ENCODE measurements at regions not wholly inside any gene's neighbourhood (a gene's known extent, or its start where the extent isn't known, plus 50 kb on each side); places are given as distances from the start of the nearest gene placed in this dataset.
"Not testable (repeated sequence)": the region's sequence is repeated elsewhere in the genome, so short reads cannot be mapped to it uniquely, and the experiment has no call there.

DNA sequence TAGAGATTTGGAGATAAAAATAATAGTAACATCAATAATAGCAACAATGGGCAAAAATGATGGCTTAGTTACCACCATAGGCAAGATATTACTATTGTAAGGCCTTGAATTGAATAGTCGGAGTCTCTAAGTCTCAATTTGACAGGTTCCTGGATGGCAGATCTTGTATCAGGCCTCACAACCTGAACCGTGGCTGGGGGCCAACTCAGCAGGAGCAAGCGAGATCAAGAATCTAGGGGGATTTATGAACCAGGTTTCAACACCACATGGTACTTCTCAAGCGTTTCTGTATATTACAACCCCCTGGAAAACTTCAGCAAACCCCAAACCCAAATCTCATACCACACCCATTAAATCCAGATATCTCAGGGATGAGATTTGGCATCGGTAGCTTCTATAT, 573.8 kb downstream of the LIG4 start:
- DNase-seq, result no peak

DNA sequence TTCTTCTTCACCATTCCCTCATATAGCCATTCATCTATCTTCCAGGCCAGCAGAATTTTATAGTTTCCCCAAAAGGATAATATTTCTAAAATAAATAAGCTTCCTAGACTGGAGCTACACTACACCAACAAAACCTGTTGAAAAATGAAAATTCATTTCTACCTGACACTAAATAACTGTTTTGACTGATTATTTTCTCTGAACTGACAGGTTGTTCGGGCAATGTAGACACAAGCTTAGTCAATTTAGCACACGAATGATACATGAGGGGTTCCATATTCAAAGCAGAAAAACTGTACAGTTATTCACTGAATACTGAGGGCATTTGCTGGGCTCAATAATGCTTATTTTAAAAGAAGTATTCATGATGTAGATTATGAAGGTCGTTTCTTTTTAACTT, 589.7 kb downstream of the LIG4 start:
- DNase-seq, result no peak

DNA sequence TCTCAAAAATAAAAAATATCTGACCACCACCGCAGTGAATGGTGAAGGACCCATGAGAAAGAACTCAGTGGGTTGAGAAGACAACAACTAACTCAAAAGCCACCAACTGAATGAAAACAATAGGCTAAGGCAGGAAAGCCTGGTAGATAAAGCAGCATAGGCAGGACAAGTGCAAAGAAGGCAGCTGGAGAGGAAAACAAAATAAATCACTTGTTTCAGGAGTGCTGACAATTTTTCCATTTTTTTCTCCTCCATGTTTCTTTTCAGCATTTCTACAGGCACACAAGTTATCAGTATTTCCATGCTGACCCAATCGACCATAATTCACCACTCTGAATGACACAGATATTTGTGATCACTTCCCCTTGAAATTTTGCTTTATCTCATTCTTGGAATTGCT, 597.8 kb downstream of the LIG4 start:
- no peak for DNase-seq

DNA sequence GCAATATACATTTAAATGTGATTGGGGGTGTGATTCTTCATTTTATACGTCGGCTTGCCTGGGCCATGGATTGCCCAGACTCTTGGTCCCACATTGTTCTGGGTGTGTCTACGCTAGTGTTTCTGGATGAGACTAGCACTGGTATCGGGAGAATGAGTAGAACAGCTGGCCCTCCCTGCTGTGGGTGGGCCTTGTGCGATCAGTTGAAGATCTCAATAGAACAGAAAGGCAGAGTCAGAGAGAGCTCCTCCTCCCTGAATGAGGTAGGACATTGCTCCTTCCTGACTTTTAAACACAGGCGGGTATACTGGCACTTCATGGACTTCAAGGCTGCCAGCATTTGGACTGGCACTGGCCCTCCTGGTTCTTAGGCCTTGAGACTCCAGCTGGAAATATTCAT, 603.0 kb downstream of the LIG4 start:
- no peak for DNase-seq

DNA sequence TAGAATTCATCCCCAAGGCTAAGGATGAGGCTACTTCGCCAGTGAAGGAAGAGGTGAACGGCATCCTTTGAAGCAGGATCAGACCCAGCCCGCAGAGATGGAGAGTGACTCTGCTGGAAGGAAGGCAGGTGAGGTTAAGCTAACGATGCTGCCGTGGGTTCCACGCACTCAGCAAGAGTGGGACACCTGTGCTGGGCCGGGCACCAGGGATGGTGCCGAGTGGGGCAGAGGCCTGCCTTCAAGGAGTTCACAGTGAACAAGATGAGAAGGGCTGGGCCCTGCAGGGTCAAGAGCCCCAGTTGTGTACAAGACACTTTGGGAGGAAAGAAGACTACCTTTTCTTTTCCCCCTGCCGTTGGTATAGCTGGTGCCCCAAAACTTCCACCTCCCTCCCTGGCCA, 606.6 kb downstream of the LIG4 start:
- DNase-seq, result no peak

DNA sequence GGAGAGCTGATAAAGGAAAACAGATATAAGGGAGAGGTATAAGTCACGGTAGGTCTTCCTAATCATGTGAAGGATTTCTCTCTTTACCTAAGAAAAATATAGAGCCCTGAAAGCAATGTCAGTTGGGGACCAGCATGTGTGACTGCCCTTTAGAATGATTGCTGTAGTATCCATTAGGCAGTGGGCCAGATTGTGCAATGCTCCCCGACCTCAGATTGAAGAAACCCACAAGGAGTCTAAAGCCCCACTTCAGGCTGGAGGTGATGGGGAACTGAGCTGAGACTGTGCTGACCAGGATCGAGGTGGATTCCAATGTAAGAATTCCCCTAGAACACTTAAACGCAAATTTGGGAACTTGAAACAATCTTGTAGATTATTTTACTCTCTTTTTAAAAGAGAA, 614.4 kb downstream of the LIG4 start:
- no peak for DNase-seq

DNA sequence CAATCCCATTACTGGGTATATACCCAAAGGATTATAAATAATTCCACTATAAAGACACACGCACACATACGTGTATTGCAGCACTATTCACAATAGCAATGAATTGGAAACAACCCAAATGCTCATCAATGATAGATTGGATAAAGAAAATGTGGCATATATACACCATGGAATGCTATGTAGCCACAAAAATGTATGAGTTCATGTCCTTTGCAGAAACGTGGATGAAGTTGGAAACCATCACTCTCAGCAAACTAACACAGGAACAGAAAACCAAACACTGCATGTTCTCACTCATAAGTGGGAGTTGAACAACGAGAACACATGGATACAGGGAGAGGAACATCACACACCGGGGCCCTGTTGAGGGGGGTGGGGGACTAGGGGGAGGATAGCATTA, 619.0 kb downstream of the LIG4 start:
- DNase-seq, result not testable (repeated sequence)

DNA sequence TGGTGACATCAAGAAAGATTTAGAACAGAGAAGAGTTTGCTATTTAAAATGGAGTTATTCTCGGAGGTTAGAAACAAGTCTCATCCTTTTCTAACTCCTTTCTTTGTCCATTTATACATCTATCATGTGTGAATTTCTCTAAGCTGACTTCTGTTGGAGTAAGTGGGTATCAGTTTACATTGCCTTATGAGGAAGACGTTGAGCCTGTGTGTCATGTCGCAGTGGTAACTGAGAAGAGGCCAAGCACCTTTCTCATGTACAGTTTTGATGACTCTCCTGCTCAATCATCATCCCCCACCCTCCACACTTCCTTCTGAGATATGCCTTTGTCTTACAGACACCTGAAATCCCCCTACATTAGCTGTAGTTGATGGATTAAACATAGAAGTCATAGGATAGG, 624.8 kb downstream of the LIG4 start:
- DNase-seq, result no peak

DNA sequence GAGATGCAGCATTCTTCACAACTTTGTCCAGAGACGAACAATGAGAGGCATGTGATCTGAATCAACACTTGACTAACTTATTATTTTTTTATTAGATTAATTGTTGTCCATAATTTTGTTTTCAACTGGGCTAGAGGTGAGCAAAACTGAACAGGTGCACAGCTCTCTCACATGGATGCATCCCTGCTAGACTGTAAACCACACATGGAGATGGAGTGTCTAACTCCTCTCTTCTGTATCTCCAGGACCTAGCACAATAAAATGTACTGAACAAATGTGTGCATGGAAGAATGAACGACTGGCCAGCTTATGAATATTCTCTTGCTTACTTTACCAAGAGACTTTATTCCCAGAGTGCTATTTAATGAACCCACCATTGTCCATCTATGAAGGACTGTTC, 627.7 kb downstream of the LIG4 start:
- no peak for DNase-seq

DNA sequence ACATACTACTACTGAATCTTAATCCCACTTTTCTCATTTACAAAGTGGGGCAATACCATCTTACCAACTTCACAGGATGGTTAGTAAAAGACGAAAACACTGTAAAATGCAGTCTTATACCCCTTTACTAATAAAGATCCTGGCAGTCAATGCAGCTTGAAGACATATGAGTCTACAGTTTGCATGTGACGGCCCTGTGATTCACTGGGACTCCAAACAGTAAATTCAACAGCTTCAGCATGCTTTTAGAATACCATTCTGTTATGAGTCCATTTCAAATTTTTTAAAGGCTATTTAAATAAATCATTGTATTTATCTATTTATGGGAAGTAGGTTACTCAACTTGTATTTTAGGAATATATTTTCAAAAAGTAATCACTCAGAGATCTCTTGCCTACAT, 629.1 kb downstream of the LIG4 start:
- no peak for DNase-seq

DNA sequence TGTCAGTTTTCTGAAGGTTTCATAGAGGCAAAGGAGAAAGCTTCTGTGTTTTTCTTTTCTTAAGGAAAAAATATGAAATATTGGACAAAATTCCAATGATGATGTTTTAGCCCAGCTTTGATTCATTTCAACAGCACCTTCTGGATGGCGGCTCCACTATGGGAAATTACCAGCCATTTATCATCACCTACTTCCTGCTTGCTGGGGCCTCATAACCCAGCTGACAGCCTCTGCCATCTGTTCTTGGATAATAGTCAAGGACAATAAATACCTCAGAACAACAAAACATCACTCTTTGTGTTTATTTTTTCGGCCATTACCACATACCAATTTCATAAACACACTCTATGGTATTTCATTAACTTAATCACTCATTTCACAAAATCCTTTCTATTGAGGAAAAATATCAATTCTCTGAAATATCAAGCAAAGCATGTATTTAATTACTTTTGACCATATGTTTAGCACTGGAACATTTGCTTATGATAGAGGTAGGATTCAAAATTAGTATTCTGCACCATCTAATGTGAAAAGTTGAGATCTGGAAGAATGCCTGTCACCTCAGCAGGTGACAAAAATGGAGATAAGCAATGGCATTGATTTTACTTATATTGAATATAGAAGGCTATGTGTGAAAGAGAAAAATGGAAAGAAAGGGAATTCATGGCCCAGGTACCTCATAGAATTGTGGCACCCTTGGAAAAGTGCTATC, 629.7 kb downstream of the LIG4 start:
- DNase-seq, result no peak

DNA sequence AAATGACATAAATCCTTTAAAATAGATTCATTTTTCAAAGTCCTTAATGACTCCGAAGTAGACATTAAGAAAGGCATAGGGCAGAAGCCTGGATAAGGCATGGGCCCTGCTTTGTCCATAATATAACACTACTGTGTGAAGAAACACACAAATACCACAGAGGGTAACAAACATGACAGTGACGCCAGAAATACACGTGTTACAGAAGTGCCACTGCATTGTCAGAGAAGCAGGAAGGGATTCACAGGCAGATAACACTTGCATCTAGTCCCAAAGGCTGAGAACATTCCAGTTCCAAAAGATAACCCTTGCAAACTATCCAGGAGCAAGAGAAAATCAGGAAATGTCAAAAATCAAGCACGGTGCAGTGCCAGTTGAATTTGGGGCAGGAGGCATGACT, 633.2 kb downstream of the LIG4 start:
- no peak for DNase-seq

DNA sequence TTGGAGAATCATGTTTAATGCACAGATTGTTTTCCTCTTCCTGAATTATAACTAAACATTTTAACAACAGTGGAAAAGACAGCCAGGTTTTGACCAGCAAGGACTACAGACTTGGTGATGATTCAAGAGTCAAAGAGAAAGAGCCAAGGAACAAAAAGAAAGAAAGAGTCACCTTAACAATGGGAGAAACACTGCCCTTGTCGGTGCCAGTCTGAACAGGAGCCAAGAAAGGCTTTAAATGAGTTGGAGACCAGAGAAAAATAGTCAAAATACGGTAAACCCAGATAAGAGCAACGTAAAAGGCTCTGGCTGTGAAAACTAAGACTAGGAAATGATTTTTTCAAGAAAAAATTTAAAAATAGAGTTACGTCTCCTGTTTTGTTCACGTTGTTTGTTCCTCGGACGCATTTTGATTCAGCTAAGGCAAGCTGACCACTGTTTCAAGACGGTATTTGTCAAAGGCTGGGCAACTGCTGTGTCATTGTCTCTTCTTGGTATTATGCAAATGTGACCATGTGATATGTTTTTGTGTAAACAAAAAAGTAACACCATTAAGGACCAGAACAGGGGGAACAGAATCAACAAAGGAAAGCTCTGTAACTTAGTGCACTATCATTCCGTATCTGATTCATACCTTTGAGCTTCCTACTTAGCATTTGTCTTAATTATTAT, 634.5 kb downstream of the LIG4 start:
- no peak for DNase-seq

DNA sequence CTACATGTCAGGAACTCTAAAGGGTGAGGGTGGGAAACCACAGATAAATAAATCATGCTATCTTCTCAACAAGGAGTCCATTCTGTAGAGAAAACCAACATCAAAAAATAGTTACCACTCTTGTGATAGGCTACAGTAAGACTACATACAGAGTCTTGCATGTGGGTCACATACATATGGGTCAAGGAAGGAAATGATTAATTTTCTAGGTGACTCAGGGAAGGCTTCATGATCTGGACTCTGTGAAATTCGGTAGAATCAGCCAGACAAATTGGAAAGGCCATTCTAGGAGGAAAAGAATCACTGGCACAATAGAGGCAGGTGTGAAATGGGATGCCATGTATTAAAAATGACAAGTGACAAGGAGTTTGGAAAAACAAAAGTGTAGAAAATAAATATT, 638.9 kb downstream of the LIG4 start:
- DNase-seq, result no peak

DNA sequence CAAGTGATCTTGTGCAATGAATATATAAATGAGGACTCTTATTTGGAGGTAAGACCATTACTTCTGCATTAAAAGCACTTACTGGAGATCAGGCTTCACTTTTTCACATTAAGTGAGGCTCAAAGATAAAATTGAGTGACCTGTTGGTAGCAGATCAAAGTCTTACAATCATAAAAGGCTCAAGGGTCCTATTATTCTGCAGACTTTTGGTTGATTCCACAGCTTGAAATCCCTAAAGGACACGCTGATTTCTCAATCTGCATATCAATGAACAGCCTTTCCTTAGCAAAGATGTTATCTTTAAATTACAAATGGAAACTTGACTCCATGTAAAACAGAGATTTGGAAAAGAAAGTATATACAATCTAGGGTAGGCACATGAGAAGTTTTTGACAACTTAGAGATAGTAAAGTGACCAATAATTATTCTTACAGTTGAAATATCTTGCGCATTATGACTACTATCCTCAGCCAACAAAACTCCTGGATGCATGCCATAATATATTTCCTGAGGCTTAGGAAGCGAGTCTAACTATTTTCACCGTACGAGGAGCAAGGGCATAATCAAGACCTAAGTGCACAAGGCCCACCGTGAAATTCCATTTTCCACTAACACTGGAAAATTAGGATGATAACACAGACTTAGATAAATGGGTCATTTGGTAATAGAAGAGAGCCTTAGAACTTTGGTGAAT, 640.7 kb downstream of the LIG4 start:
- no peak for DNase-seq

DNA sequence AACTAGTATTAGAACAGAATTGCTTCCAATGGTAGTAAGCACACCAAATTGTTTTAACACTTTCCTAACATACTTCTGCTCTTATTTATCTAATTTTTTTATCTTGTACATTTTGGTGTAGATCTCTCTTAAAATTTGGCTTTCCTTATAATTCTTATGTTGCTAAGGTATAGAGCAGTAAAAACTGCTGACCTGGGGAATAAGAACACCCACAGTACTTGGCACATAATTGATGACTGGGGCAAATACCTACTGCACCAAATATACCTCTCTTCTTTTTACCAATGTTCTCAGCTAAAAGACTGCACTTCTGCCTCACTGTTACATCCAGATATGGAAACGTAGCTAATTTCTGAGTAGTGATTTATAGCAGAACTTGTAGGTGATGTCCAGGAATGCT, 642.2 kb downstream of the LIG4 start:
- no peak for DNase-seq

DNA sequence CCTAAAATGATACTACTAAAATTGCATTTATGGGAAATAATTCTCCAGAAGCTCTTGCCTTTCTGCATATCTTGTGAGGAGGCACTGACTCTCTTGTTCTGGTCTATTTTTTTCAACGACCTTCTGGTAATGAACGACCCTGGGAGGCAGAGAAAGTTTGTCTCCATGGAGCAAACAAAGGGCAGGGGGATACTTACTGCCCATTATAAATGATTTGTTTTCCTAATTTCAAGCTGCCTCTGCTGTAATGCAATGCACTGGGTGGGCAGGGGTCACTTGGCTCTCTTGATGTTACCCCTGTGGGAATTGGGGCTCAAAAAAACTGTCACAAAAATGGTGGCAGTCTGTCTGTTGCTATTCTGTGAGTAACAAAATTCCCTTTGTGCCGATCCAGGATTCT, 643.2 kb downstream of the LIG4 start:
- DNase-seq, result no peak

DNA sequence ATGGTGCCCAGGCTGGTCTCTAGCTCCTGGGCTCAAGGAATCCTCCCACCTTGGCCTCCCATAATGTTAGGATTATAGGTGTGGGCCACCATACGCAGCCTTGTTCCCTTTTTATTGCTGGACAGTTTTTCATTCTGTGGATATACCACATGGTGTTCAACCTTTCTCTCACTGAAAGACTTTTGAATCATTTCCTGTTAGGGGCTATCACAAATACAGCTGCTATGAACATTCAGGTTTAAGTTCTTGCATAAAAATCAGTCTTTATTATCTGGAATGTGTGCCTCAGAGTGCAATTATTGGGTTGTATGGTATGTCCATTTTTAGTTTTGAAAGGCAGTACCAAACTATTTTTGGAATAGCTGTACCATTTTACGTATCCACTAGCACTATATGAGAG, 647.2 kb downstream of the LIG4 start:
- DNase-seq, result no peak

DNA sequence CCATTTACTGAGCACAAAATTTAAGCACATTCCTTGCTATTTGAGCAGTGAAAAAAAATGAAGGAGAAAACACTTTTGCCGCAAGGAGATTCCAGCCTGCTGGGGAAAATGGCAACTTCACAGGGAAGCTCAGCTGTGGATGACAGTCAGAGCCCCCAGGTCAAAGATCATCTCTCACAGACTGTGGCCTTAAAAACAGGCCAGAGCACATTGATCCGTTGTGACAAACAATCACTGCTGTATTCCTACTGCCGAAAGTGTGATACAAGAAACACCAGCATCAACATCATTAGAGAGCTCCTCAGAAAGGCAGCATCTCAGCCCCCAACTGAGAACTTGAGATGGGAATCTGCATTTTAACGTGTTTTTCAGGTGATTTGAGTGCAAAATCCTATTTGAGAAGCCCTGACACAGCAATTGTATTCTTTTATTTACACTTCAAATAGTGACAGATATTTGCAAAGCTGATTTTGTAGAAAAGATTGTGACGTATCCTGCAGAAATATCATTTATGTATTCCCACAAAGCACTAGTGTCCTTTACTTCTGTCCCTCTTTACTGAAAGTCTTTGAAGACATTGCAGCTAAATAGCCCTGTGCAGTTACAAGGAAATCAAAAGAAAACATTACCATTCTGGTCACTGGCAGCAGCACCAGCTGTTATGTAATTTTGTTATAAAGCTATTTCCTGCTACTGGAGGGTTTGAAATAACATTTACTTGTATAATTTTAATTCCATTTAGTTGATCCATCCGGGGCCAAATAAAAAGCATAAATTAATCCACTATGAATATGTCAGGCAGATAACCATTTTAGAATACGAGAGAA, 652.0 kb downstream of the LIG4 start:
- no peak for DNase-seq

DNA sequence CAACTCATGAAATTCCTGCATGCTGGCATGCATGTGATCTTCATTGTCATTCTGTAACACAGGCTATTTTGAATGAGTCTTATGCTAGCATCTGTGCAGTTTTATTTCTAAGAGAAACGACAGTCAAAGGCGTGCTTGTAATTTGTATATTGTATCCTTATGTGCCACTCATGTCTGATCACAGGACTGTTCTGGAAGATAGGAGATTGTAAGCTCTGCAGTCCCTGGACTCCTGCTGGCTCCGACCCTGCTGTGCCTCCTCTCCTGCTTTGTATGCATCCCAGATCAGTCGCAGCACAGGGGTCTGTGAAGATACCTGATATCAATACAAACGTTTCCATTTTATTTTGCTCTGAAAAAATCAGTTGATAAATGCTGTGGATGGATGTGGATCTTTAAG, 653.1 kb downstream of the LIG4 start:
- DNase-seq, result no peak

DNA sequence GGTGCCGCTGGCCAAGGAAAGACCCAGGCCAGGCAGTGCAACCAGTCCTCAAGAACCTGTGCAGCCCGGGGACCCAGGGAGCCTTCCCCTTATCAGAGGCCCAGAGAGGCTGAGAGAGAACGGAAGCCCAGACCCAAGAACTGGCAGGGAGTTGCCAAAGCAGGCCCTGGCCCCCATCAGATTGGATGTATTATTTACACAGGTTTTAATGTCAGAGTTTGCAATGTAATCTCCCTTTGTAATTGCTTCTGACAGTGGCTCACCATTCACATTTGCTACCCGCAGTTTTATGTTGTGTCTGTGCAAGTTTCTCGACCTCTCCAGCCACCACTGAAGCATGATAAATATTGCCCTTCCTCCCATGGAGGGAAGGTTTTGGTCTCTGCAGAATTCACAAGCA, 660.9 kb downstream of the LIG4 start:
- DNase-seq, result no peak

DNA sequence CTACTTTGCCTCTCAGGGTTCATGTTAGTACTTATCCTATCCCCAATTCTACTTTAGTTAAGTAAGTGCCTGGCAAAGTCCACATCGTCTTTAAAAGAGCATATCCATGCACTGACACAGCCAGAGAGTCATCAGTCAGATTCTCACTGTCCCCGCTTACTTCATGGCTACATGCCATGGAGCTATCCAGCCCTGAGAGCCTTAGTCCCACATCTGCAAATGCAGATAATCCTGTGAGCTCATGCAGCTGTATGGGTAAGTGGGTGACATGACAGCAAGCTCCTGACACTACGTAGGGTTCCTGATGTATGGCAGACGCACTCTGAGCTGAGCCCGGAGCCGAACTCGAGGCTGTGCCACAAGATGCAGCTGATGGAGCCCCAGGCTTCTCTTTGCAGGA, 661.5 kb downstream of the LIG4 start:
- DNase-seq, result no peak

DNA sequence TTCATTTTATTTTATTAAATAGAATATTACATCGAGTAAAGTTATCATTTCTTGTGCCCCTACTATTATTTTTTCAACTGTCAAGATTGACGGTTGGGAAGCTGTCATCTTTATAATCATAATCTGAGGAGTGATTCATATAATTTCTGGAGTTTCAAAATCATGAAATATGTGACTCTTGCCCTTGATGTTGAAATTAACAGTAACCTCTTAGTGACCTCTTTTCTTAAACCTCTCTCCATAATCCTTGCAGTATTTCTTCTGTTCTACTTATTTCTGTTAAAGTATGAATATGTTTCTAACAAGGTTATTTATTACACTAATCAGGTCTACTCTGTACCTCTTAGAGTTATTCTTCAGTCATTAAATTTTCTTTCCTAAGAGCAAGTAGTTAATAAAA, 663.8 kb downstream of the LIG4 start:
- DNase-seq, result no peak

DNA sequence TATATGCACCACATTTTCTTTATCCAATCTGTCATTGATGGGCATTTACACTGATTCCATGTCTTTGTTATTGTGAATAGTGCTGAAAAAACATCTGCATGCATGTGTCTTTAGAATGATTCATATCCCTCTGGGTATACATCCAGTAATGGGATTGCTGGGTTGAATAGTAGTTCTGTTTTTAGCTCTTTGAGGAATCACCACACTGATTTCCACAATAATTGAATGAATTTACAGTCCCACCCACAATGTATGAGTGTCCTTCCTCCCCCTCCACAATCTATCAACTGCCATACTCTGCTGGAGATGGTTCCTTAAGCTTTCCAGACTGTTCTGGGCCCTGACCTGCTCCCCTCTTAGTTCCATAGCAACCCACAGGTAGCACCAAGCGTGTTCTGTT, 667.0 kb downstream of the LIG4 start:
- no peak for DNase-seq

Data from Kasumi-1 (cell line).